Lung (tissue), 11 donors: ENCODE measurements at regions not wholly inside any gene's neighbourhood (a gene's known extent, or its start where the extent isn't known, plus 50 kb on each side); places are given as distances from the start of the nearest gene placed in this dataset.

Experiments
- ATAC-seq: fragments of 200-7000 bp; cut with Tn5 transposase; one replicate; pipeline ENCODE4 v1.9.1; 2020; ENCODE audit warnings: moderate number of reproducible peaks; ENCODE audit not compliant: insufficient read depth, low FRiP score
- DNase-seq, 3 donors: peaks; one replicate each; pipeline ENCODE4 v3.0.0-alpha.2; 2013 to 2017
- H3K27ac ChIP-seq, 2 donors: one replicate each; pipeline ENCODE4 v1.5.1; 2013; ENCODE audit warnings: mild to moderate bottlenecking in 2 of 2, moderate library complexity in 2 of 2, control low read depth in 1 of 2, inconsistent platforms in 1 of 2, low read depth in 1 of 2, low read length in 1 of 2
- H3K27me3 ChIP-seq, 3 donors: one replicate each; pipeline ENCODE4 v1.5.1; 2013; ENCODE audit warnings: low read length in 2 of 3; ENCODE audit not compliant: control insufficient read depth in 3 of 3, insufficient read depth in 3 of 3
- H3K36me3 ChIP-seq, 4 donors: one replicate each; pipeline ENCODE4 v1.5.1; 2013; ENCODE audit warnings: low read length in 4 of 4, mild to moderate bottlenecking in 1 of 4, moderate library complexity in 1 of 4; ENCODE audit not compliant: control insufficient read depth in 4 of 4, insufficient read depth in 4 of 4
- H3K4me1 ChIP-seq, 5 donors: one replicate each; pipeline ENCODE4 v1.5.1; 2013; ENCODE audit warnings: low read length in 5 of 5, mild to moderate bottlenecking in 2 of 5, moderate library complexity in 1 of 5; ENCODE audit not compliant: control insufficient read depth in 5 of 5, insufficient read depth in 5 of 5
- H3K4me3 ChIP-seq: one replicate; pipeline ENCODE4 v1.5.1; 2013; ENCODE audit warnings: mild to moderate bottlenecking, control low read depth, moderate library complexity
- H3K9ac ChIP-seq, 2 donors: one replicate each; pipeline ENCODE4 v1.5.1; 2013; ENCODE audit warnings: low read length in 2 of 2, control low read depth in 1 of 2; ENCODE audit not compliant: insufficient read depth in 1 of 2
- H3K9me3 ChIP-seq, 4 donors: one replicate each; pipeline ENCODE4 v1.5.1; 2013; ENCODE audit warnings: low read length in 3 of 4, mild to moderate bottlenecking in 1 of 4, moderate library complexity in 1 of 4; ENCODE audit not compliant: control insufficient read depth in 4 of 4, insufficient read depth in 3 of 4
- CTCF ChIP-seq: IDR thresholded peaks from 2 replicates; pipeline ENCODE4 v1.5.1; 2012; ENCODE audit warnings: mild to moderate bottlenecking; ENCODE audit errors: control extremely low read depth, extremely low read depth
- WGBS, 2 donors: extraction: QIAGEN DNeasy Blood & Tissue Kit; methylation state at CpG; one replicate each; pipeline ENCODE4 v1.1.7; 2013; 5-methylcytosine and 5-hydroxymethylcytosine counted together
- donor health status: control.
- donor health status: control.
- donor health status: Bipolar disorder and iron deficiency.
- donor health status: healthy.
- donor health status: DM: yes; HTN: yes; CAD: no.

- peaks cover 0 to 10% (median 0%) of the 10 kb centered on the region in 3 donors for H3K27me3 ChIP-seq
- H3K9me3 ChIP-seq: peaks cover 0 to 15% (median 0%) of the 10 kb centered on the region in 4 donors
- H3K4me1 ChIP-seq: peaks cover 0 to 8% (median 0%) of the 10 kb centered on the region in 5 donors
- H3K27ac ChIP-seq: no peak overlapping the region
- TF ChIP-seq CTCF: no peak
- WGBS, 2 donors: 39 to 55% methylated on average over 28 of the region's 28 CpGs
- H3K9ac ChIP-seq: no peak overlapping the region
- no peak for ATAC-seq
- no peaks in the 10 kb centered on the region for H3K36me3 ChIP-seq
- peak; percentile 35 to 60 (median 38) for DNase-seq
- H3K4me3 ChIP-seq: no peak overlapping the region
Observed at GRCh38 chr17:77645072-77646045, 313.1 kb upstream of the TNRC6C start.

DNA sequence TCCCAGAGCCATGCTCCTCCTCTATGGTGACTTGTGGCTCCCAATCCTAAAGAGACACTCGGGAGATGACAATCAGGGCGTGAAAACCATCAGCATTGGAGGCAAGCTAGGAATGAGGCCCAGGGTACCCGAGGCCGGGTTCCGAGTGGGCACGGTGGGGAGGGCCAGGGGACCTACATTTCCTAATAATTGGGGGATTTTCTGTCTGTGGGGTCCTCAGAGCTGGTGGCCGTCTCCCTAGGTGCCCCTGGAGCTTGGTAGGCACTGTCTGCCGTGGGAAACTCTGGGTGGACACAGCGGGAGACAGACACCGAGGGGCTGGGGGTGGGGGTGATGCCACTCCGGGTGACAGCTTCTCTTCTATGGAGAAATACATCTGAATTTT lies 312.5 kb upstream of the TNRC6C start:
- DNase-seq (no peak), ATAC-seq (no peak)
- Histone ChIP-seq H3K27me3 (peaks cover 0 to 10% (median 0%) of the 10 kb centered on the region in 3 donors), H3K4me3 (no peak overlapping the region), H3K9ac (no peak overlapping the region), H3K27ac (no peak overlapping the region), H3K9me3 (peaks cover 0 to 14% (median 0%) of the 10 kb centered on the region in 4 donors), H3K36me3 (no peaks in the 10 kb centered on the region), H3K4me1 (peaks cover 0 to 8% (median 0%) of the 10 kb centered on the region in 5 donors)
- no peak for TF ChIP-seq CTCF
- WGBS, 2 donors: 77 to 83% methylated on average over 11 of the region's 11 CpGs

GRCh38 chr17:77647531-77647930 lies 311.0 kb upstream of the TNRC6C start:
- peaks cover 0 to 10% (median 0%) of the 10 kb centered on the region in 3 donors for H3K27me3 ChIP-seq
- 83 to 90% methylated on average over 11 of the region's 11 CpGs for WGBS, 2 donors
- peaks cover 0 to 13% (median 0%) of the 10 kb centered on the region in 4 donors for H3K9me3 ChIP-seq
- TF ChIP-seq CTCF: no peak
- no peak overlapping the region for H3K4me3 ChIP-seq
- ATAC-seq (no peak), DNase-seq (no peak)
- no peaks in the 10 kb centered on the region for H3K36me3 ChIP-seq
- peaks cover 0 to 8% (median 0%) of the 10 kb centered on the region in 5 donors for H3K4me1 ChIP-seq
- no peak overlapping the region for H3K9ac ChIP-seq
- no peak overlapping the region for H3K27ac ChIP-seq
